GM12892 (cell line): ENCODE measurements at regions not wholly inside any gene's neighbourhood (a gene's known extent, or its start where the extent isn't known, plus 50 kb on each side); places are given as distances from the start of the nearest gene placed in this dataset.

Experiments
- POLR2A ChIP-seq: IDR thresholded peaks from 2 replicates; pipeline ENCODE4 v1.6.1; 2011; ENCODE audit warnings: low read depth, low read length, control low read depth
- POLR2AphosphoS5 ChIP-seq: IDR thresholded peaks from 2 replicates; pipeline ENCODE4 v1.6.1; 2011; ENCODE audit warnings: low read depth, low read length, control low read depth

GRCh38 chr6:156319707-156320106 lies 457.5 kb upstream of the ARID1B start:
- TF ChIP-seq POLR2AphosphoS5 (no peak), POLR2A (no peak)
